SK-MEL-5 (cell line): ENCODE measurements at regions not wholly inside any gene's neighbourhood (a gene's known extent, or its start where the extent isn't known, plus 50 kb on each side); places are given as distances from the start of the nearest gene placed in this dataset.
A peak's percentile ranks its signal among the peaks of the same experiment; 100 is the strongest.
"Not testable (repeated sequence)": the region's sequence is repeated elsewhere in the genome, so short reads cannot be mapped to it uniquely, and the experiment has no call there.

Experiments
- DNase-seq: peaks from one replicate; pipeline ENCODE4 v3.0.0-alpha.2; 2016; ENCODE audit warnings: low read depth, low spot score
- in situ Hi-C: cut with HindIII; loops from 2 replicates; pipeline ENCODE4 v1.10.0; 2016; ENCODE audit warnings: low sequenced_read_pairs, high pct_unique_total_duplicates, low pct_unique_long_range_greater_than_20kb

- no peak for DNase-seq
Observed at GRCh38 chr7:82593780-82594179, 150.2 kb upstream of the CACNA2D1 start.

DNA sequence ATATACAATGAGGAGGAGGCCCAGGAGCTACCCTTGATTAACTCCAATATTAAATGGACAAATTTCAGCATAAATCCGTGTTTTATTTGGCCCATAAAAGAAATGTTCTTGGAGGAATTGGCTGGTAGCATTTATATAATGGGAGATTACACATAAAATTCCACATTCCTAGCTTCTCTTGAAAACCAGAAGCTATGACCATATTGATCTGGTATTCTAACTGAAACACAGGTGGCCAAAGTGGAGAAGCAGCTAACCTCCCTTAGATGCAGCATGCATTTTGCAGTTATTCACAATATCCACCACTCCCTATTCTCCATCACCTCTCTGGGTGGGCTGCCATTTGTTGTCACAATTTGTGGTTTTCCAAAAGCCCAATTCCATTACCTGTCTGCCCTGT is 148.8 kb upstream of the CACNA2D1 start:
- in situ Hi-C loops = no loop called here

More at GRCh38 chr7:82593780-82594179, 150.2 kb upstream of the CACNA2D1 start:
- in situ Hi-C loops = no loop called here

GRCh38 chr7:82579047-82579446 is 135.5 kb upstream of the CACNA2D1 start:
- in situ Hi-C loops = no loop called here
- DNase-seq = peak; percentile 46

More for the DNA sequence above, 148.8 kb upstream of the CACNA2D1 start:
- DNase-seq = no peak

DNA sequence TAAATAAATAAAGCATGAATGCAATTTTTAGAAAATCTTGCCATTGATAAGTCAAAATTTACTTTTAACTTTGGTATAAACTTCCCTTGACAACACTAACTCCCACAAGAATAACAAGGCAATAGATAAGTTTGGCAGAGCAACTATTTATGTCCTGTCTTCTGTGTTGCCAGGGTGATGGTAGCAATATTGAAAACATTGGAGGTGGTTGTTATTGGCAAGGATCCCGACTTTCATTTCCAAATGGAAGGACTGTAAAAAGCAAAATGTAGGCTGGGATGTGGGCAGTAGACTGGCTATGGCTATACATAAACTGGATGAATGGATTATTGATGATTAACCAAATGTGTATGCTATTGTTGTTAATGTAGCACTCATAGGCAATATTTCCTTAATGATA is 134.9 kb upstream of the CACNA2D1 start:
- in situ Hi-C loops = no loop called here
- peak; percentile 31 for DNase-seq

GRCh38 chr7:82572195-82572880 is 128.8 kb upstream of the CACNA2D1 start:
- DNase-seq = peak; percentile 94
- in situ Hi-C loops = no loop called here

DNA sequence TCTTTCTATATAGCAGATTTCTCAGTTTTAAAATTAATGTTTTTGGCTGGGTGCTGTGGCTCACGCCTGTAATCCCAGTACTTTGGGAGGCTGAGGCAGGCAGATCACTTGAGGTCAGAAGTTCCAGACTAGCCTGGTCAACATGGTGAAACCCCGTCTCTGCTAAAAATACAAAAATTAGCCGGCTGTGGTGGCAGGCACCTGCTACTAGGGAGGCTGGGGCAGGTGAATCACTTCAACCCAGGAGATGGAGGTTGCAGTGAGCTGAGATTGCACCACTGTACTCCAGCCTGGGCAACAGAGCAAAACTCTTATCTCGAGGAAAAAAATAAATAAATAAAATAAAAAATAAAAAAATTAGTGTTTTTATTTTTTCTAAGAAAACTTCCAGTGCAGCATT is 127.5 kb upstream of the CACNA2D1 start:
- in situ Hi-C loops, DNase-seq: not testable (repeated sequence)

- in situ Hi-C loops = no loop called here
Observed at GRCh38 chr7:82567841-82568240, 124.3 kb upstream of the CACNA2D1 start.

GRCh38 chr7:82567356-82567755 is 123.8 kb upstream of the CACNA2D1 start:
- no peak for DNase-seq
- in situ Hi-C loops = no loop called here

More at GRCh38 chr7:82567841-82568240, 124.3 kb upstream of the CACNA2D1 start:
- no peak for DNase-seq

DNA sequence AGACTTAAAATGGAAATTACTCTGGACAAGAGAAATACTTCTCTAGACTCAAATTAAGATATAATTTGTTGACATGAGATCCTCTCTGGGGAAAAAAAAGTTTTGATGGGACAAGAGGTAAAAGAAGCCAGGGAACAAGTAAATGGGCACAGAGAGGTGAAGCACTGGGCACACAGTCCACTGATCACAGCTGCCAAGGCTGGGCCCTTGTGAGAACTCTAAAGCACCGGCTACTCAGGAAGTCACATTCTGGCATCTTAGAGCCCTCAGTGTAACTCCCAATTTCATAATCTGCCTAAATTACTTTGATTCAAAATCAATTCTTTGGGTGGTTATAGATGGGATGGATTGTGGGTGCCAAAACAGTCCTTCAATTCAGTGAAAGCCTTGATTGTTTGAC is 123.2 kb upstream of the CACNA2D1 start:
- in situ Hi-C loops = no loop called here
- DNase-seq = no peak

GRCh38 chr7:82562716-82563404 is 119.3 kb upstream of the CACNA2D1 start:
- in situ Hi-C loops = no loop called here

GRCh38 chr7:82559193-82559805 is 115.7 kb upstream of the CACNA2D1 start:
- in situ Hi-C loops = no loop called here
- no peak for DNase-seq

More at GRCh38 chr7:82562716-82563404, 119.3 kb upstream of the CACNA2D1 start:
- DNase-seq = no peak

GRCh38 chr7:82549616-82550285 is 106.2 kb upstream of the CACNA2D1 start:
- in situ Hi-C loops = no loop called here
- DNase-seq = peak; percentile 34

GRCh38 chr7:82548141-82548688 is 104.6 kb upstream of the CACNA2D1 start:
- in situ Hi-C loops = no loop called here
- DNase-seq = peak; percentile 92

- DNase-seq = no peak
Observed at GRCh38 chr7:82542665-82543064, 99.1 kb upstream of the CACNA2D1 start.

DNA sequence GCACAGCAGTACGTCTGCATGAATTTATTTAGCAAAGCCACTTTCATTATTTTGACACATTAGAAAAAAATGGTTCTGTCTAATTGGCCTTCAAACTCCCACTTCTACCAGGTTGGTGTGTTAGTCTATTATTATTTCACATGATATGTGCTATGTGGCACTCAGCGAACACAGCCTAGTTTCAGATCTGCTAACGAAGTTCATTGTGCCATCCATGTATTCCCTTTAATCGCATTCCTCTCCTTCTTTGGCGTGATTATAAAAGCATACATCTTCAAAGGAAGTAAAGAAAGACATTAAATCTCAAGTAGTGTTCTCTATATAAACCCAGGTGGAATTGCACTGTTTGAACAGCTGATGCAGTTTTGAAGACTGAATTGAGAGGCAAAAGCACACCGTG is 96.4 kb upstream of the CACNA2D1 start:
- DNase-seq = no peak
- in situ Hi-C loops = no loop called here

More at GRCh38 chr7:82542665-82543064, 99.1 kb upstream of the CACNA2D1 start:
- in situ Hi-C loops = no loop called here

DNA sequence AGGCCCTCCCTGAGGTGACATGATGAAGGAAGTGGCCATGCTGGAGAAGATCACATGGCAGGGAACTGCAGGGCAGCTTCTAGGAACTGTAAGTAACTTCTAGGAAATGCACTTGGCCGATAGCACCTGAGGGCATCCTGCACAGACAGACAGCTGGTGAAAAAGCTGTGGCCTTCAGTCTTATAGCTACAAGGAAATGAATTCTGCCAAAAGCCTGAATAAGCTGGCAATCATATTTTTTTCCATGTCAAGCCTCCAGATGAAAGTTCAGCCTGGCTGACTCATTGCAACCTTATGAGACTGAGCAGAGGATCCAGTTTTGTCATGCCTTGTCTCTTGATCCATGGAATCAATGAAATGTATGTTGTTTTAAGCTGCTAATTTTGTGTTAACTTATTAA is 91.1 kb upstream of the CACNA2D1 start:
- DNase-seq = no peak
- in situ Hi-C loops = no loop called here

GRCh38 chr7:82530361-82530760 is 86.8 kb upstream of the CACNA2D1 start:
- in situ Hi-C loops = no loop called here
- DNase-seq = no peak
